ENCODE measurements at regions not wholly inside any gene's neighbourhood (a gene's known extent, or its start where the extent isn't known, plus 50 kb on each side); places are given as distances from the start of the nearest gene placed in this dataset.

GRCh38 chr1:212224102-212224501 is 61.1 kb upstream of the PPP2R5A start (continued):
- TF ChIP-seq CTCF (conservative IDR thresholded peaks at IDR 0.05; ENCODE audit: low read depth in 2 of 2) = no peak
- TF ChIP-seq POLR2AphosphoS5 (IDR thresholded peaks at IDR 0.05; ENCODE audit: low read depth) = no peak

- peak; percentile 53 for ATAC-seq
- no peaks in the 10 kb centered on the region for H3K27me3 ChIP-seq (ENCODE audit: insufficient read depth)
- peaks cover 10% of the 10 kb centered on the region for H3K27me3 Mint-ChIP-seq (ENCODE audit: insufficient read depth, low read depth, poor library complexity)
- no peaks in the 10 kb centered on the region for H3K79me2 ChIP-seq (replicated peaks; ENCODE audit: insufficient read depth)
- no peaks in the 10 kb centered on the region for H4K20me1 ChIP-seq (replicated peaks; ENCODE audit: insufficient read depth)
- H3K4me2 ChIP-seq = no peak overlapping the region
- H3K4me3 Mint-ChIP-seq = no peak overlapping the region
- H3K9me3 Mint-ChIP-seq = no peaks in the 10 kb centered on the region
- H3K9me2 ChIP-seq (ENCODE audit: insufficient read depth) = no peaks in the 10 kb centered on the region
- no peaks in the 10 kb centered on the region for H3K36me3 Mint-ChIP-seq (ENCODE audit: low read depth)
- H3K27ac Mint-ChIP-seq = no peak overlapping the region
- DNase-seq (ENCODE audit: low spot score) = peak; percentile 30
- no peaks in the 10 kb centered on the region for H3F3A ChIP-seq (replicated peaks; ENCODE audit: low read depth)
- H3K4me3 ChIP-seq = no peak overlapping the region
- no peaks in the 10 kb centered on the region for H3K36me3 ChIP-seq (ENCODE audit: insufficient read depth)
- peaks cover 9% of the 10 kb centered on the region for H3K4me1 Mint-ChIP-seq
- H3K27ac ChIP-seq (ENCODE audit: low read depth) = no peak overlapping the region
- peaks cover 7% of the 10 kb centered on the region; the same call in 1 of the 2 replicates for H3K4me1 ChIP-seq (ENCODE audit: insufficient read depth)
- H2AFZ ChIP-seq = peak overlapping the region; percentile 39
- TF ChIP-seq ZNF114 (CRISPR knock-in tag; IDR thresholded peaks at IDR 0.05) (no peak), ZNF331 (CRISPR knock-in tag; IDR thresholded peaks at IDR 0.05; ENCODE audit: low read depth) (no peak), POLR2AphosphoS5 (IDR thresholded peaks at IDR 0.05; ENCODE audit: low read depth) (no peak), CTCF (conservative IDR thresholded peaks at IDR 0.05; ENCODE audit: low read depth in 2 of 2) (no peak), EZH2 (IDR thresholded peaks at IDR 0.05; ENCODE audit: low read depth, unreplicated experiment) (no peak), CREB1 (CRISPR knock-in tag; IDR thresholded peaks at IDR 0.05; ENCODE audit: low read depth) (no peak), ZNF462 (CRISPR knock-in tag; IDR thresholded peaks at IDR 0.05) (no peak), REST (IDR thresholded peaks at IDR 0.05; ENCODE audit: unreplicated experiment) (no peak), JUNB (IDR thresholded peaks at IDR 0.05; ENCODE audit: unreplicated experiment) (no peak), ETS1 (IDR thresholded peaks at IDR 0.05) (no peak)
Measured at GRCh38 chr1:212225416-212225815, 59.8 kb upstream of the PPP2R5A start.
